ENCODE measurements at regions not wholly inside any gene's neighbourhood (a gene's known extent, or its start where the extent isn't known, plus 50 kb on each side); places are given as distances from the start of the nearest gene placed in this dataset.

DNA sequence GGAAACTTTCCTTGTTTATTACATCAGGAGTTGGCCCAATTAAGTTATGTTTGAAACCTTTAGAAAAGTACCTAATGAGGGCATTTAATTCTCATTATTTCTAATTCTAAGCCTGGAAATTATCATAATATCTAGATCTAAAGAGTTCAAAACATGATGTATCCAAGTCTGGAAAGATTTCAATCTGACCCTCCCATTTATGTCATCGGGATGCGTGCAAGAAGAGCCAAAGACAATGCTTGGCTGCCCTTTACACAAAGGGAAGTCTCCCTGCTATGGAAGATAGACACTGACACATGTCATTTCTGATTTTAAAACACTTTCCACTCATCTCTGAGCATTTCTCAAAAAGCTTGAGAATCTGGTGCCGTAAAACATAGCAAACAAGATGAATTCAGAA lies 222.4 kb downstream of the ANTXR2 start:
- Mint-ChIP-seq H3K36me3 (ENCODE audit: insufficient read depth, unreplicated experiment) (no peaks in the 10 kb centered on the region), H3K27me3 (ENCODE audit: insufficient read depth, unreplicated experiment) (no peaks in the 10 kb centered on the region), H3K9me3 (ENCODE audit: unreplicated experiment) (no peaks in the 10 kb centered on the region), H3K4me3 (ENCODE audit: unreplicated experiment) (no peak overlapping the region), H3K27ac (ENCODE audit: unreplicated experiment) (no peak overlapping the region), H3K4me1 (ENCODE audit: low read depth, unreplicated experiment) (no peaks in the 10 kb centered on the region)
- intact Hi-C loops (cut with micrococcal nuclease; ENCODE audit: unreplicated experiment) = no loop called here
- ChIA-PET CTCF (no interaction called here), POLR2A (no interaction called here)
- Histone ChIP-seq H3K4me3 (ENCODE audit: low read depth, low read length) (no peak overlapping the region), H3K4me1 (no peaks in the 10 kb centered on the region), H3K9me3 (no peaks in the 10 kb centered on the region), H3K27me3 (replicated peaks; ENCODE audit: control insufficient read depth, insufficient read depth, low read length) (no peaks in the 10 kb centered on the region), H3K36me3 (ENCODE audit: control insufficient read depth, insufficient read depth, low read length) (no peaks in the 10 kb centered on the region)
- no peak for DNase-seq
- BruUV-seq (replicated peaks) = no TSS peak
- no peak for TF ChIP-seq CTCF (IDR thresholded peaks at IDR 0.05; ENCODE audit: insufficient read depth in 1 of 2, low read depth in 1 of 2, low read length in 1 of 2, severe bottlenecking in 1 of 2, unreplicated experiment in 1 of 2)

DNA sequence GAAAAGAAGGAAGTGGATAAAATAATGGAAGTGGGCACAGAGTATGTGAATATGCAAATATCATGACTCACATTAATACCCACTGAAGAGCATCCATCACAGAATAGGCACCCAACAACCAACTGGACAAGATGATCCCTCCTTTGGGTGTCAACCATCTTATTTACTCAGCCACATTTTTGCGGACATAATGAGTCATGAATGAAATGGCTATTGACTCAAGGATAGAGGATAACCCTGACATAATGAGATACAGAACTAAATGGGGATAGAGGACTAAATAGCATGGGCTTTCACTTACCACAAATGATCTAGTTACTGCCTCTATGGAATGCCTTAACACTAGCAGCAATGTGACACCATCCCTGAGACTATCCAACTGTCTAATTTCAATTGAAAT lies 224.7 kb downstream of the ANTXR2 start:
- no peak overlapping the region for H3K4me3 ChIP-seq (ENCODE audit: low read depth, low read length)
- ChIA-PET CTCF (no interaction called here), POLR2A (no interaction called here)
- no peaks in the 10 kb centered on the region for H3K9me3 ChIP-seq
- DNase-seq = no peak
- no TSS peak for BruUV-seq (replicated peaks)
- H3K4me3 Mint-ChIP-seq (ENCODE audit: unreplicated experiment) = no peak overlapping the region
- H3K27me3 Mint-ChIP-seq (ENCODE audit: insufficient read depth, unreplicated experiment) = no peaks in the 10 kb centered on the region
- no peaks in the 10 kb centered on the region for H3K4me1 Mint-ChIP-seq (ENCODE audit: low read depth, unreplicated experiment)
- H3K4me1 ChIP-seq = no peaks in the 10 kb centered on the region
- no peak overlapping the region for H3K27ac Mint-ChIP-seq (ENCODE audit: unreplicated experiment)
- no peaks in the 10 kb centered on the region for H3K9me3 Mint-ChIP-seq (ENCODE audit: unreplicated experiment)
- H3K27me3 ChIP-seq (replicated peaks; ENCODE audit: control insufficient read depth, insufficient read depth, low read length) = no peaks in the 10 kb centered on the region
- no peak for TF ChIP-seq CTCF (IDR thresholded peaks at IDR 0.05; ENCODE audit: insufficient read depth in 1 of 2, low read depth in 1 of 2, low read length in 1 of 2, severe bottlenecking in 1 of 2, unreplicated experiment in 1 of 2)
- intact Hi-C loops (cut with micrococcal nuclease; ENCODE audit: unreplicated experiment) = no loop called here
- H3K36me3 ChIP-seq (ENCODE audit: control insufficient read depth, insufficient read depth, low read length) = no peaks in the 10 kb centered on the region
- H3K36me3 Mint-ChIP-seq (ENCODE audit: insufficient read depth, unreplicated experiment) = no peaks in the 10 kb centered on the region

GRCh38 chr4:79847411-79847810 lies 225.6 kb downstream of the ANTXR2 start:
- CTCF ChIA-PET = no interaction called here

More at GRCh38 chr4:79847411-79847810, 225.6 kb downstream of the ANTXR2 start:
- H3K36me3 Mint-ChIP-seq (ENCODE audit: insufficient read depth, unreplicated experiment) = no peaks in the 10 kb centered on the region
- DNase-seq = no peak
- no peak overlapping the region for H3K27ac Mint-ChIP-seq (ENCODE audit: unreplicated experiment)
- no peaks in the 10 kb centered on the region for H3K27me3 Mint-ChIP-seq (ENCODE audit: insufficient read depth, unreplicated experiment)
- no peaks in the 10 kb centered on the region for H3K27me3 ChIP-seq (replicated peaks; ENCODE audit: control insufficient read depth, insufficient read depth, low read length)
- TF ChIP-seq CTCF (IDR thresholded peaks at IDR 0.05; ENCODE audit: insufficient read depth in 1 of 2, low read depth in 1 of 2, low read length in 1 of 2, severe bottlenecking in 1 of 2, unreplicated experiment in 1 of 2) = no peak
- H3K4me3 ChIP-seq (ENCODE audit: low read depth, low read length) = no peak overlapping the region
- POLR2A ChIA-PET = no interaction called here
- H3K4me1 Mint-ChIP-seq (ENCODE audit: low read depth, unreplicated experiment) = no peaks in the 10 kb centered on the region
- H3K4me3 Mint-ChIP-seq (ENCODE audit: unreplicated experiment) = no peak overlapping the region
- BruUV-seq (replicated peaks) = no TSS peak
- intact Hi-C loops (cut with micrococcal nuclease; ENCODE audit: unreplicated experiment) = no loop called here
- H3K4me1 ChIP-seq = no peaks in the 10 kb centered on the region
- H3K9me3 Mint-ChIP-seq (ENCODE audit: unreplicated experiment) = no peaks in the 10 kb centered on the region
- no peaks in the 10 kb centered on the region for H3K36me3 ChIP-seq (ENCODE audit: control insufficient read depth, insufficient read depth, low read length)
- no peaks in the 10 kb centered on the region for H3K9me3 ChIP-seq
